H9 (cell line): ENCODE measurements at regions not wholly inside any gene's neighbourhood (a gene's known extent, or its start where the extent isn't known, plus 50 kb on each side); places are given as distances from the start of the nearest gene placed in this dataset.

ENCODE experiments used
- DNase-seq: peaks from one replicate; pipeline ENCODE4 v3.0.0-alpha.2; 2017
- H2AFZ ChIP-seq: one replicate; pipeline ENCODE4 v1.6.1; 2013; ENCODE audit warnings: mild to moderate bottlenecking, low read length, control low read depth, moderate library complexity
- H2AK5ac ChIP-seq: 2 replicates; pipeline ENCODE4 v1.6.1; 2013; ENCODE audit warnings: low read length, control low read depth, mixed read lengths; ENCODE audit not compliant: insufficient read length
- H2BK120ac ChIP-seq: one replicate; pipeline ENCODE4 v1.6.1; 2013; ENCODE audit warnings: low read depth, mild to moderate bottlenecking, low read length, control low read depth, inconsistent platforms; ENCODE audit not compliant: poor library complexity, severe bottlenecking
- H2BK12ac ChIP-seq: 2 replicates; pipeline ENCODE4 v1.6.1; 2013; ENCODE audit warnings: low read length, control low read depth, mixed read lengths, low read depth; ENCODE audit not compliant: insufficient read length
- H2BK15ac ChIP-seq: 2 replicates; pipeline ENCODE4 v1.6.1; 2013; ENCODE audit warnings: low read depth, low read length, control low read depth
- H2BK20ac ChIP-seq: one replicate; pipeline ENCODE4 v1.6.1; 2013; ENCODE audit warnings: low read depth, mild to moderate bottlenecking, low read length, control low read depth, inconsistent platforms; ENCODE audit not compliant: poor library complexity, severe bottlenecking
- H2BK5ac ChIP-seq: 2 replicates; pipeline ENCODE4 v1.6.1; 2013; ENCODE audit warnings: low read length, control low read depth, mixed read lengths; ENCODE audit not compliant: insufficient read length
- H3K14ac ChIP-seq: 2 replicates; pipeline ENCODE4 v1.6.1; 2013; ENCODE audit warnings: low read length, control low read depth; ENCODE audit not compliant: insufficient read depth
- H3K18ac ChIP-seq: 2 replicates; pipeline ENCODE4 v1.6.1; 2013; ENCODE audit warnings: low read depth, mild to moderate bottlenecking, mixed read lengths, low read length, control low read depth; ENCODE audit not compliant: insufficient read length
- H3K23ac ChIP-seq: 2 replicates; pipeline ENCODE4 v1.6.1; 2013; ENCODE audit warnings: low read length, control low read depth, mixed read lengths, low read depth; ENCODE audit not compliant: insufficient read length
- H3K23me2 ChIP-seq: 2 replicates; pipeline ENCODE4 v1.6.1; 2013; ENCODE audit warnings: low read depth, mild to moderate bottlenecking, mixed read lengths, low read length, control low read depth; ENCODE audit not compliant: insufficient read length, poor library complexity, severe bottlenecking
- H3K27ac ChIP-seq: 2 replicates; pipeline ENCODE4 v1.5.1; 2013; ENCODE audit warnings: low read length, control low read depth, mixed read lengths, low read depth; ENCODE audit not compliant: insufficient read length
- H3K27me3 ChIP-seq: 2 replicates; pipeline ENCODE4 v1.6.1; 2013; ENCODE audit warnings: low read length, control low read depth, inconsistent platforms; ENCODE audit not compliant: insufficient read depth
- H3K4ac ChIP-seq: 2 replicates; pipeline ENCODE4 v1.6.1; 2013; ENCODE audit warnings: low read depth, mild to moderate bottlenecking, control low read depth, inconsistent platforms, low read length, moderate library complexity
- H3K4me1 ChIP-seq: 2 replicates; pipeline ENCODE4 v1.6.1; 2013; ENCODE audit warnings: low read length, control low read depth, inconsistent platforms; ENCODE audit not compliant: insufficient read depth
- H3K4me2 ChIP-seq: 2 replicates; pipeline ENCODE4 v1.6.1; 2013; ENCODE audit warnings: low read length, control low read depth, mixed read lengths; ENCODE audit not compliant: insufficient read length, insufficient read depth
- H3K56ac ChIP-seq: 2 replicates; pipeline ENCODE4 v1.6.1; 2013; ENCODE audit warnings: low read depth, mild to moderate bottlenecking, mixed read lengths, low read length, control low read depth; ENCODE audit not compliant: insufficient read length
- H3K79me1 ChIP-seq: 2 replicates; pipeline ENCODE4 v1.6.1; 2013; ENCODE audit warnings: low read depth, mild to moderate bottlenecking, moderate library complexity, low read length, control low read depth, inconsistent platforms; ENCODE audit not compliant: insufficient read depth, poor library complexity, severe bottlenecking
- H3K79me2 ChIP-seq: 2 replicates; pipeline ENCODE4 v1.6.1; 2013; ENCODE audit warnings: low read length, control low read depth, inconsistent platforms; ENCODE audit not compliant: insufficient read depth
- H3K9ac ChIP-seq: 2 replicates; pipeline ENCODE4 v1.6.1; 2013; ENCODE audit warnings: low read length, control low read depth, mixed read lengths; ENCODE audit not compliant: insufficient read length; ENCODE audit errors: extremely low read depth
- H3K9me3 ChIP-seq: one replicate; pipeline ENCODE4 v1.6.1; 2013; ENCODE audit warnings: low read depth, low read length, inconsistent platforms; ENCODE audit not compliant: control insufficient read depth
- H3T11ph ChIP-seq: one replicate; pipeline ENCODE4 v1.6.1; 2013; ENCODE audit warnings: mild to moderate bottlenecking, low read length, control low read depth, inconsistent platforms
- H4K20me1 ChIP-seq: one replicate; pipeline ENCODE4 v1.6.1; 2013; ENCODE audit not compliant: control insufficient read depth, insufficient read length, insufficient read depth
- H4K5ac ChIP-seq: 2 replicates; pipeline ENCODE4 v1.6.1; 2013; ENCODE audit warnings: low read depth, mild to moderate bottlenecking, mixed read lengths, low read length, control low read depth; ENCODE audit not compliant: insufficient read length
- H4K8ac ChIP-seq: replicated peaks from 2 replicates; pipeline ENCODE4 v1.6.1; 2013; ENCODE audit warnings: low read length, control low read depth, mixed read lengths, low read depth; ENCODE audit not compliant: insufficient read length
- H4K91ac ChIP-seq: 2 replicates; pipeline ENCODE4 v1.6.1; 2013; ENCODE audit warnings: low read depth, mild to moderate bottlenecking, moderate library complexity, mixed read lengths, low read length, control low read depth; ENCODE audit not compliant: insufficient read length
- H3K27ac Mint-ChIP-seq, 3 experiments: 2 replicates in 2 of 3; 3 replicates in 1 of 3; pipeline ENCODE4 v1.8.0; 2020 to 2021; ENCODE audit warnings: mixed read lengths in 3 of 3, mild to moderate bottlenecking in 1 of 3, moderate library complexity in 1 of 3
- H3K27me3 Mint-ChIP-seq: 2 replicates; pipeline ENCODE4 v1.8.0; 2021; ENCODE audit warnings: low read depth, mild to moderate bottlenecking, moderate library complexity, mixed read lengths
- H3K36me3 Mint-ChIP-seq, 3 experiments: 2 replicates in 2 of 3; 3 replicates in 1 of 3; pipeline ENCODE4 v1.8.0; 2020 to 2021; ENCODE audit warnings: low read depth in 3 of 3, mixed read lengths in 3 of 3; ENCODE audit not compliant: insufficient read depth in 1 of 3
- H3K4me1 Mint-ChIP-seq, 2 experiments: 2 replicates each; pipeline ENCODE4 v1.8.0; 2020; ENCODE audit warnings: mixed read lengths in 2 of 2
- H3K4me3 Mint-ChIP-seq, 2 experiments: 2 replicates in 1 of 2; 3 replicates in 1 of 2; pipeline ENCODE4 v1.8.0; 2020 to 2021; ENCODE audit warnings: mild to moderate bottlenecking in 2 of 2, mixed read lengths in 2 of 2, moderate library complexity in 1 of 2
- H3K9me3 Mint-ChIP-seq, 2 experiments: 2 replicates in 1 of 2; 3 replicates in 1 of 2; pipeline ENCODE4 v1.8.0; 2020; ENCODE audit warnings: mild to moderate bottlenecking in 2 of 2, mixed read lengths in 2 of 2, moderate library complexity in 1 of 2
- CTCF ChIP-seq: fragments of 200-600 bp; sonication (generic); conservative IDR thresholded peaks from 3 replicates; pipeline ENCODE4 v1.8.0; 2021; ENCODE audit warnings: antibody characterized with exemption, mild to moderate bottlenecking
- WGBS: extraction: QIAGEN DNeasy Blood & Tissue Kit; methylation state at CpG from one replicate; pipeline ENCODE4 v1.1.7; 2013; ENCODE audit warnings: missing lambda C conversion rate, low lambda C conversion rate, mixed read lengths; ENCODE audit not compliant: insufficient read length; ENCODE audit errors: extremely low coverage; 5-methylcytosine and 5-hydroxymethylcytosine counted together

- no peaks in the 10 kb centered on the region for H3K79me2 ChIP-seq
- no peak overlapping the region for H3K27ac ChIP-seq
- H3K27me3 ChIP-seq = no peaks in the 10 kb centered on the region
- peaks cover 4 to 9% (median 4%) of the 10 kb centered on the region in 3 experiments; a peak in 4 of 7 replicates for H3K36me3 Mint-ChIP-seq
- no peak overlapping the region for H3K27ac Mint-ChIP-seq
- no peak for DNase-seq
- no peak overlapping the region for H2BK15ac ChIP-seq
- H2BK20ac ChIP-seq = no peak overlapping the region
- no peaks in the 10 kb centered on the region for H3K79me1 ChIP-seq
- H4K8ac ChIP-seq = no peak overlapping the region
- H3K4me2 ChIP-seq = no peak overlapping the region
- H2AK5ac ChIP-seq = no peak overlapping the region
- no peak overlapping the region for H3K14ac ChIP-seq
- no peak overlapping the region for H3K23ac ChIP-seq
- H3K9ac ChIP-seq = no peak overlapping the region
- no peak overlapping the region for H3K56ac ChIP-seq
- no peak overlapping the region for H3K4ac ChIP-seq
- no peaks in the 10 kb centered on the region for H3K23me2 ChIP-seq
- no peak overlapping the region for H4K5ac ChIP-seq
- no peak overlapping the region for H2BK12ac ChIP-seq
- no peak for TF ChIP-seq CTCF
- no peaks in the 10 kb centered on the region for H3K9me3 ChIP-seq
- no peak overlapping the region for H2AFZ ChIP-seq
- peaks cover 0 to 5% of the 10 kb centered on the region in 2 experiments; a peak in 1 of 4 replicates for H3K4me1 Mint-ChIP-seq
- no peaks in the 10 kb centered on the region for H4K20me1 ChIP-seq
- WGBS = no CpG with 5 or more reads among the region's 1 CpG
- H3T11ph ChIP-seq = no peak overlapping the region
- H3K9me3 Mint-ChIP-seq = peaks cover 6 to 16% of the 10 kb centered on the region in 2 experiments; a peak in 3 of 5 replicates
- H2BK120ac ChIP-seq = no peak overlapping the region
- no peak overlapping the region for H3K18ac ChIP-seq
- no peak overlapping the region for H4K91ac ChIP-seq
- H2BK5ac ChIP-seq = no peak overlapping the region
- no peak overlapping the region for H3K4me3 Mint-ChIP-seq
- no peaks in the 10 kb centered on the region for H3K4me1 ChIP-seq
- H3K27me3 Mint-ChIP-seq = no peaks in the 10 kb centered on the region
These were observed 1035.3 kb upstream of the GJE1 start for GRCh38 chr6:141097471-141097870.
